ENCODE measurements at regions not wholly inside any gene's neighbourhood (a gene's known extent, or its start where the extent isn't known, plus 50 kb on each side); places are given as distances from the start of the nearest gene placed in this dataset.
A peak's percentile ranks its signal among the peaks of the same experiment; 100 is the strongest.

DNA sequence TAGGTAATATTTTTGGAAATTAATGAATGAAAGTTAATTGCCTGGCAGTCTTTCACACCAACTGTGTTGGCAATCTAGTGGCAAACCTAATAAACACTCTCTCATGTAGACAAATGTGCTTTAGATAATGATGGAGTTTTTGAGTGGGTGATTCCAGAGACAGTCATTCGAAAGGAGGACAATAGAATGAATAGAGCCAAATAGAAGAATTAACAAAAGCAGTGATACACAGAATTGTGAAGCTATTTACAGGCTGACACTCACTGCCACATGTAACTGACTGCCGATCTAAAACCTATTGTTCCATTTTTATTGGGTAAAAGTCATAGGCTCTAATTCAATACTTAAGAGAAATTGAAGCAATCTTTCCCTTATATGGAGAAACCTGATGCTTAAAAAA lies 338.5 kb downstream of the PCDH7 start:
- TF ChIP-seq, protein P1, sequence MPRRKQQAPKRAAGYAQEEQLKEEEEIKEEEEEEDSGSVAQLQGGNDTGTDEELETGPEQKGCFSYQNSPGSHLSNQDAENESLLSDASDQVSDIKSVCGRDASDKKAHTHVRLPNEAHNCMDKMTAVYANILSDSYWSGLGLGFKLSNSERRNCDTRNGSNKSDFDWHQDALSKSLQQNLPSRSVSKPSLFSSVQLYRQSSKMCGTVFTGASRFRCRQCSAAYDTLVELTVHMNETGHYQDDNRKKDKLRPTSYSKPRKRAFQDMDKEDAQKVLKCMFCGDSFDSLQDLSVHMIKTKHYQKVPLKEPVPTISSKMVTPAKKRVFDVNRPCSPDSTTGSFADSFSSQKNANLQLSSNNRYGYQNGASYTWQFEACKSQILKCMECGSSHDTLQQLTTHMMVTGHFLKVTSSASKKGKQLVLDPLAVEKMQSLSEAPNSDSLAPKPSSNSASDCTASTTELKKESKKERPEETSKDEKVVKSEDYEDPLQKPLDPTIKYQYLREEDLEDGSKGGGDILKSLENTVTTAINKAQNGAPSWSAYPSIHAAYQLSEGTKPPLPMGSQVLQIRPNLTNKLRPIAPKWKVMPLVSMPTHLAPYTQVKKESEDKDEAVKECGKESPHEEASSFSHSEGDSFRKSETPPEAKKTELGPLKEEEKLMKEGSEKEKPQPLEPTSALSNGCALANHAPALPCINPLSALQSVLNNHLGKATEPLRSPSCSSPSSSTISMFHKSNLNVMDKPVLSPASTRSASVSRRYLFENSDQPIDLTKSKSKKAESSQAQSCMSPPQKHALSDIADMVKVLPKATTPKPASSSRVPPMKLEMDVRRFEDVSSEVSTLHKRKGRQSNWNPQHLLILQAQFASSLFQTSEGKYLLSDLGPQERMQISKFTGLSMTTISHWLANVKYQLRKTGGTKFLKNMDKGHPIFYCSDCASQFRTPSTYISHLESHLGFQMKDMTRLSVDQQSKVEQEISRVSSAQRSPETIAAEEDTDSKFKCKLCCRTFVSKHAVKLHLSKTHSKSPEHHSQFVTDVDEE (CRISPR knock-in tag; IDR thresholded peaks at IDR 0.05), result no peak
- TF ChIP-seq, protein P2, sequence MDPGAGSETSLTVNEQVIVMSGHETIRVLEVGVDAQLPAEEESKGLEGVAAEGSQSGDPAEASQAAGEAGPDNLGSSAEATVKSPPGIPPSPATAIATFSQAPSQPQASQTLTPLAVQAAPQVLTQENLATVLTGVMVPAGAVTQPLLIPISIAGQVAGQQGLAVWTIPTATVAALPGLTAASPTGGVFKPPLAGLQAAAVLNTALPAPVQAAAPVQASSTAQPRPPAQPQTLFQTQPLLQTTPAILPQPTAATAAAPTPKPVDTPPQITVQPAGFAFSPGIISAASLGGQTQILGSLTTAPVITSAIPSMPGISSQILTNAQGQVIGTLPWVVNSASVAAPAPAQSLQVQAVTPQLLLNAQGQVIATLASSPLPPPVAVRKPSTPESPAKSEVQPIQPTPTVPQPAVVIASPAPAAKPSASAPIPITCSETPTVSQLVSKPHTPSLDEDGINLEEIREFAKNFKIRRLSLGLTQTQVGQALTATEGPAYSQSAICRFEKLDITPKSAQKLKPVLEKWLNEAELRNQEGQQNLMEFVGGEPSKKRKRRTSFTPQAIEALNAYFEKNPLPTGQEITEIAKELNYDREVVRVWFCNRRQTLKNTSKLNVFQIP (CRISPR knock-in tag; IDR thresholded peaks at IDR 0.05; ENCODE audit: borderline replicate concordance, low read depth), result no peak
- TF ChIP-seq ZNF8 (CRISPR knock-in tag; IDR thresholded peaks at IDR 0.05), result no peak
- TF ChIP-seq, protein P3, sequence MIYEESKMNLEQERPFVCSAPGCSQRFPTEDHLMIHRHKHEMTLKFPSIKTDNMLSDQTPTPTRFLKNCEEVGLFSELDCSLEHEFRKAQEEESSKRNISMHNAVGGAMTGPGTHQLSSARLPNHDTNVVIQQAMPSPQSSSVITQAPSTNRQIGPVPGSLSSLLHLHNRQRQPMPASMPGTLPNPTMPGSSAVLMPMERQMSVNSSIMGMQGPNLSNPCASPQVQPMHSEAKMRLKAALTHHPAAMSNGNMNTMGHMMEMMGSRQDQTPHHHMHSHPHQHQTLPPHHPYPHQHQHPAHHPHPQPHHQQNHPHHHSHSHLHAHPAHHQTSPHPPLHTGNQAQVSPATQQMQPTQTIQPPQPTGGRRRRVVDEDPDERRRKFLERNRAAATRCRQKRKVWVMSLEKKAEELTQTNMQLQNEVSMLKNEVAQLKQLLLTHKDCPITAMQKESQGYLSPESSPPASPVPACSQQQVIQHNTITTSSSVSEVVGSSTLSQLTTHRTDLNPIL (CRISPR knock-in tag; IDR thresholded peaks at IDR 0.05; ENCODE audit: low read depth), result no peak
- TF ChIP-seq PPARA (CRISPR knock-in tag; IDR thresholded peaks at IDR 0.05; ENCODE audit: borderline replicate concordance), result no peak
- TF ChIP-seq ARNTL (CRISPR knock-in tag; IDR thresholded peaks at IDR 0.05; ENCODE audit: borderline replicate concordance, low read depth), result no peak
- no peak for TF ChIP-seq ZNF70 (CRISPR knock-in tag; IDR thresholded peaks at IDR 0.05)
- TF ChIP-seq ZFP3 (CRISPR knock-in tag; IDR thresholded peaks at IDR 0.05), result no peak
- TF ChIP-seq ZFP30 (CRISPR knock-in tag; IDR thresholded peaks at IDR 0.05), result no peak
- no peak for ATAC-seq

DNA sequence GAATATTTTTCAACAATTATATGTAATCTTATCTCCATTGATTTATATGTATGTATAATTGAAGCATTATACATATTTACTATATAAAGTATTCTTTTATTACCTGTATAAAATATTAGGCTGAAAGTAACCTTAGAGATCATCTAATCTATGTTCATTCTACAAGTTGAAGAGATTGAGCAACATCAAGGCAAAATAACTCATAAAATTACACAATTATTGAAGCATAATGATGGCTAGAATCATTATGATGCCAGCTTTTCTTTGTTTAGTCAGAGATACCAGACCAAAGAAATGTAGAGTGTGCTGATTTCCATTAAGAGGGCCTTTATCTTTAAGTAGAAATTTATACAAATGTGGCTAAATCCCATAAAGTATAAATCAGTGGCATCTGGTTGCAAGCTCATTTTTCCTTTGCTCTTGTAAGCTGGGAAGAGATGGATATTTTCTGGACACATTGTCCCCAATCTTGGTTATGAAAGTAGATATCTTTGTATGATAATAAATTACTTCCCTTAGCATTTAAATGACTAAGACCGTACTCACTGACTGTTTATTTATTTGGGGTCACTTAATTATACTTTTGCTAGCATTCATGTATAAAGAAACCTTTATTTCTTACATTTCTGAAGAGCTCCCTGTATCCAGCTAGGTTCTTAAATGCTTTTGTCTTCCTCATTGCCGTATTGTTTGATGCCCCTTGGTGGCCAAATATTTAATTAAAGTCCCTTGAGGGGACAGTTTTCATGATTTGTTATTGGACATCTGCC lies 339.8 kb downstream of the PCDH7 start:
- TF ChIP-seq, protein P4, sequence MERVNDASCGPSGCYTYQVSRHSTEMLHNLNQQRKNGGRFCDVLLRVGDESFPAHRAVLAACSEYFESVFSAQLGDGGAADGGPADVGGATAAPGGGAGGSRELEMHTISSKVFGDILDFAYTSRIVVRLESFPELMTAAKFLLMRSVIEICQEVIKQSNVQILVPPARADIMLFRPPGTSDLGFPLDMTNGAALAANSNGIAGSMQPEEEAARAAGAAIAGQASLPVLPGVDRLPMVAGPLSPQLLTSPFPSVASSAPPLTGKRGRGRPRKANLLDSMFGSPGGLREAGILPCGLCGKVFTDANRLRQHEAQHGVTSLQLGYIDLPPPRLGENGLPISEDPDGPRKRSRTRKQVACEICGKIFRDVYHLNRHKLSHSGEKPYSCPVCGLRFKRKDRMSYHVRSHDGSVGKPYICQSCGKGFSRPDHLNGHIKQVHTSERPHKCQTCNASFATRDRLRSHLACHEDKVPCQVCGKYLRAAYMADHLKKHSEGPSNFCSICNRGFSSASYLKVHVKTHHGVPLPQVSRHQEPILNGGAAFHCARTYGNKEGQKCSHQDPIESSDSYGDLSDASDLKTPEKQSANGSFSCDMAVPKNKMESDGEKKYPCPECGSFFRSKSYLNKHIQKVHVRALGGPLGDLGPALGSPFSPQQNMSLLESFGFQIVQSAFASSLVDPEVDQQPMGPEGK (CRISPR knock-in tag; IDR thresholded peaks at IDR 0.05; ENCODE audit: borderline replicate concordance), result no peak
- 0 out of 2 replicates have a peak, but pooled peaks have one; percentile 36 for TF ChIP-seq TOX (CRISPR knock-in tag; IDR thresholded peaks at IDR 0.05; ENCODE audit: borderline replicate concordance)
- no peak for ATAC-seq

DNA sequence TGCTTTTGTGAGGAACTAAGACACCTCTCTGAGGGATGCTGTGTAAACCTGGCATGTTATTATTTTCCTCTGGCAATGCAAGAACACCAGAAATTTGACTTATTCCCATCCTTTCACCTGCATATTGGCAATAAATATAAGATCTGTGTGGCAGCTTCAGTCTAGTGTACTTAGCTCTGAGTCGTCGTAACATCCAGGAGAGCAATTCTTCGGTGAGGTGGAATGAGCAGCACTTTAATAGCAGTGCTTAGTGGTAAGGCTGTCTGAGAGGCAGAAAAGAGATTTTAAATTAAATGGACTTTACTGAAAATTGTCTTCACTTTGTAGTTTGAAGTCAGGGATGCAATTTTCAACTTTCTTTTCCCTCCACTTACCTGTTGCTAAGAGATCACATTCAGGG lies 344.9 kb downstream of the PCDH7 start:
- no peak for ATAC-seq
- TF ChIP-seq ZNF565 (CRISPR knock-in tag; conservative IDR thresholded peaks at IDR 0.05; ENCODE audit: low read depth), result no peak
- no peak for TF ChIP-seq ESRRG (CRISPR knock-in tag; IDR thresholded peaks at IDR 0.05)
- no peak for TF ChIP-seq TCF4 (CRISPR knock-in tag; IDR thresholded peaks at IDR 0.05; ENCODE audit: borderline replicate concordance)
- TF ChIP-seq, protein P4 (CRISPR knock-in tag; IDR thresholded peaks at IDR 0.05; ENCODE audit: borderline replicate concordance), result no peak
- TF ChIP-seq ZNF8 (CRISPR knock-in tag; IDR thresholded peaks at IDR 0.05), result no peak
- no peak for TF ChIP-seq ISL1 (CRISPR knock-in tag; IDR thresholded peaks at IDR 0.05)
- no peak for TF ChIP-seq ZNF70 (CRISPR knock-in tag; IDR thresholded peaks at IDR 0.05)
- TF ChIP-seq, protein P1 (CRISPR knock-in tag; IDR thresholded peaks at IDR 0.05), result no peak
- no peak for TF ChIP-seq ZFP30 (CRISPR knock-in tag; IDR thresholded peaks at IDR 0.05)
- TF ChIP-seq, protein P3 (CRISPR knock-in tag; IDR thresholded peaks at IDR 0.05; ENCODE audit: low read depth), result no peak
- TF ChIP-seq CSDC2 (CRISPR knock-in tag; IDR thresholded peaks at IDR 0.05), result no peak
- TF ChIP-seq RARB (CRISPR knock-in tag; IDR thresholded peaks at IDR 0.05), result no peak

All from SK-N-SH treated with all-trans-retinoic acid at 6 μM for 48 hours (cell line).